ENCODE measurements at regions not wholly inside any gene's neighbourhood (a gene's known extent, or its start where the extent isn't known, plus 50 kb on each side); places are given as distances from the start of the nearest gene placed in this dataset.

DNA sequence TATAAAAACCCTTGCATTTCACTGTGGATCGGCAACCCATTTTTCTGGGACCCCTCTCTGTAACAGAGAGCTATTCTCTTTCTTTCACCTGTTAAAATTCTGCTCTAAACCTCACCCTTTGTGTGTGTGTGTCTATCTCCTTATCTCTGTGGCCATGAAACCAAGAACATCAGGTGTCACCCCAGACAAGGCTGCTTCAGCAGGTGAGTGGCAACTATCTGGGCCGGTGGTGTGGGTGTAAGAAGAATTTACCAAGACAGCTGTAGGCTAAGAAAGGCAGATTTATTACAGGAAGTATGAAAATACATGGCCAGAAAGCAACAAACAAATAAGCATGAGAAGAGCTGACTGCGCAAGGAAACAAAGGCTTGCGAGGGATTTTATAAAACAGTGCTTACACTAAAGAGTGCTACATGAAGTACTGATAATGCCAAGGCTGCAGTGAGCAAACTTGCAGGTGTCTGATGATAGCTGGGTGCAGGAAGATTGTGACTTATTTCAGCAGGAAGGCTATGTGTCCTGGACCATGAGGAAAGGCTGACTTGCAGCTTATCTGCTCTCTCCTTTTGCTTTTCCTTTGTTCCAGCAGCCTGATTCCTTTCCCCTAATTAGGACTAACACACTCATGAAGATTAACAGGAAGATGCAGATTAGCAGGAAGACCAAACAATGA, 421.1 kb downstream of the PTH2R start:
- TF ChIP-seq, protein P1, sequence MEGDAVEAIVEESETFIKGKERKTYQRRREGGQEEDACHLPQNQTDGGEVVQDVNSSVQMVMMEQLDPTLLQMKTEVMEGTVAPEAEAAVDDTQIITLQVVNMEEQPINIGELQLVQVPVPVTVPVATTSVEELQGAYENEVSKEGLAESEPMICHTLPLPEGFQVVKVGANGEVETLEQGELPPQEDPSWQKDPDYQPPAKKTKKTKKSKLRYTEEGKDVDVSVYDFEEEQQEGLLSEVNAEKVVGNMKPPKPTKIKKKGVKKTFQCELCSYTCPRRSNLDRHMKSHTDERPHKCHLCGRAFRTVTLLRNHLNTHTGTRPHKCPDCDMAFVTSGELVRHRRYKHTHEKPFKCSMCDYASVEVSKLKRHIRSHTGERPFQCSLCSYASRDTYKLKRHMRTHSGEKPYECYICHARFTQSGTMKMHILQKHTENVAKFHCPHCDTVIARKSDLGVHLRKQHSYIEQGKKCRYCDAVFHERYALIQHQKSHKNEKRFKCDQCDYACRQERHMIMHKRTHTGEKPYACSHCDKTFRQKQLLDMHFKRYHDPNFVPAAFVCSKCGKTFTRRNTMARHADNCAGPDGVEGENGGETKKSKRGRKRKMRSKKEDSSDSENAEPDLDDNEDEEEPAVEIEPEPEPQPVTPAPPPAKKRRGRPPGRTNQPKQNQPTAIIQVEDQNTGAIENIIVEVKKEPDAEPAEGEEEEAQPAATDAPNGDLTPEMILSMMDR (conservative IDR thresholded peaks at IDR 0.05 in 1 of 2, IDR thresholded peaks at IDR 0.05 in 1 of 2; ENCODE audit: low read depth in 1 of 2, low read length in 2 of 2): no peak
- no peak for TF ChIP-seq EZH2 (IDR thresholded peaks at IDR 0.05; ENCODE audit: low read length, missing control alignments)
